H1 (cell line): ENCODE measurements at regions not wholly inside any gene's neighbourhood (a gene's known extent, or its start where the extent isn't known, plus 50 kb on each side); places are given as distances from the start of the nearest gene placed in this dataset.

Experiments
- CTCF ChIA-PET: fragments of 300-600 bp; sonication (Branson Sonifier 250); formaldehyde crosslinking; loops from one replicate; lab custom pipeline; 2021; ENCODE audit not compliant: partially characterized antibody; lab: Charles Lee
- POLR2A ChIA-PET: fragments of 300-600 bp; sonication (Branson Sonifier 250); formaldehyde crosslinking; loops from one replicate; lab custom pipeline; 2021; ENCODE audit warnings: inconsistent platforms; ENCODE audit not compliant: partially characterized antibody; lab: Charles Lee
- DNase-seq, 2 experiments: peaks; one replicate each; pipeline versions ENCODE4 v3.0.0 to v3.0.0-alpha.2; 2010 to 2022; ENCODE audit warnings: low spot score in 2 of 2, low read depth in 1 of 2, mixed read lengths in 1 of 2
- FAIRE-seq: peaks from 2 replicates; lab custom pipeline; 2011; peaks lifted over from hg19 to GRCh38; lab: Jason Lieb, UNC
- H2AFZ ChIP-seq: 2 replicates; pipeline ENCODE4 v1.8.1; 2012; ENCODE audit warnings: low read length, inconsistent platforms
- H2AK5ac ChIP-seq: 2 replicates; pipeline ENCODE4 v1.6.1; 2013; ENCODE audit warnings: low read depth, low read length
- H2BK120ac ChIP-seq: replicated peaks from 2 replicates; pipeline ENCODE3; 2013; ENCODE audit warnings: low read depth, low read length, inconsistent platforms
- H2BK12ac ChIP-seq: 2 replicates; pipeline ENCODE4 v1.6.1; 2013; ENCODE audit warnings: low read depth, low read length
- H2BK15ac ChIP-seq: 2 replicates; pipeline ENCODE4 v1.6.1; 2013; ENCODE audit warnings: low read length
- H2BK20ac ChIP-seq: 2 replicates; pipeline ENCODE4 v1.6.1; 2013; ENCODE audit warnings: low read length
- H2BK5ac ChIP-seq: 2 replicates; pipeline ENCODE4 v1.6.1; 2013; ENCODE audit warnings: low read depth, low read length
- H3K14ac ChIP-seq: 2 replicates; pipeline ENCODE4 v1.6.1; 2013; ENCODE audit warnings: inconsistent platforms; ENCODE audit not compliant: insufficient read length
- H3K18ac ChIP-seq: 2 replicates; pipeline ENCODE4 v1.6.1; 2013; ENCODE audit warnings: low read length; ENCODE audit errors: extremely low read depth
- H3K23ac ChIP-seq: 2 replicates; pipeline ENCODE4 v1.6.1; 2013; ENCODE audit warnings: inconsistent platforms; ENCODE audit not compliant: insufficient read length
- H3K23me2 ChIP-seq: 2 replicates; pipeline ENCODE4 v1.6.1; 2013; ENCODE audit warnings: low read depth, low read length
- H3K27ac ChIP-seq: 2 replicates; pipeline ENCODE4 v1.6.1; 2011; ENCODE audit warnings: low read depth, low read length, inconsistent platforms
- H3K27me3 ChIP-seq, 4 experiments: replicated peaks in 1 of 4; 1 replicate in 1 of 4; 2 replicates in 3 of 4; pipeline versions ENCODE4 v1.6.1 to v1.8.1; 2011 to 2013; ENCODE audit warnings: low read length in 3 of 4, mild to moderate bottlenecking in 3 of 4, inconsistent platforms in 2 of 4, mixed read lengths in 2 of 4, moderate library complexity in 1 of 4; ENCODE audit not compliant: control insufficient read depth in 3 of 4, insufficient read depth in 3 of 4; ENCODE audit errors: extremely low read depth in 1 of 4
- H3K36me3 ChIP-seq, 4 experiments: 2 replicates each; pipeline versions ENCODE4 v1.6.1 to v1.8.1; 2011 to 2013; ENCODE audit warnings: mild to moderate bottlenecking in 4 of 4, low read length in 3 of 4, moderate library complexity in 2 of 4, control low read depth in 1 of 4, inconsistent platforms in 1 of 4; ENCODE audit not compliant: insufficient read depth in 4 of 4, control insufficient read depth in 2 of 4
- H3K4ac ChIP-seq: replicated peaks from 2 replicates; pipeline ENCODE3; 2013; ENCODE audit warnings: low read length, low read depth, mixed read lengths, inconsistent platforms; ENCODE audit not compliant: insufficient read length
- H3K4me1 ChIP-seq, 4 experiments: replicated peaks in 1 of 4; 1 replicate in 1 of 4; 2 replicates in 3 of 4; pipeline versions ENCODE4 v1.6.1 to v1.8.1; 2011 to 2013; ENCODE audit warnings: low read length in 3 of 4, inconsistent platforms in 2 of 4, mixed read lengths in 1 of 4; ENCODE audit not compliant: insufficient read depth in 4 of 4, control insufficient read depth in 3 of 4
- H3K4me2 ChIP-seq, 2 experiments: 2 replicates each; pipeline versions ENCODE4 v1.6.1 to v1.8.1; 2011 to 2013; ENCODE audit warnings: low read depth in 2 of 2, low read length in 2 of 2, control low read depth in 1 of 2, inconsistent platforms in 1 of 2, mild to moderate bottlenecking in 1 of 2; ENCODE audit not compliant: insufficient read depth in 1 of 2
- H3K4me3 ChIP-seq, 4 experiments: fragments of 200-600, 300-600 bp in 1 of 4; sonication (generic), shearing (Covaris generic), sonication (Bioruptor Twin) in 1 of 4; 2 replicates each; pipeline versions ENCODE4 v1.5.1 to v1.8.1; 2011 to 2016; ENCODE audit warnings: low read length in 4 of 4, low read depth in 3 of 4, control low read depth in 2 of 4, inconsistent platforms in 2 of 4, mild to moderate bottlenecking in 2 of 4, mixed read lengths in 1 of 4, moderate library complexity in 1 of 4; ENCODE audit not compliant: insufficient read depth in 2 of 4; ENCODE audit errors: extremely low read depth in 1 of 4
- H3K56ac ChIP-seq: replicated peaks from 2 replicates; pipeline ENCODE3; 2013; ENCODE audit warnings: low read depth, mild to moderate bottlenecking, mixed read lengths, low read length, inconsistent platforms; ENCODE audit not compliant: insufficient read length
- H3K79me1 ChIP-seq: 2 replicates; pipeline ENCODE4 v1.6.1; 2013; ENCODE audit warnings: low read depth, low read length, control low read depth
- H3K79me2 ChIP-seq, 2 experiments: 2 replicates each; pipeline versions ENCODE4 v1.6.1 to v1.8.1; 2012 to 2013; ENCODE audit warnings: low read length in 2 of 2, mild to moderate bottlenecking in 2 of 2, inconsistent platforms in 1 of 2; ENCODE audit not compliant: insufficient read depth in 2 of 2, control insufficient read depth in 1 of 2
- H3K9ac ChIP-seq, 4 experiments: replicated peaks in 1 of 4; 1 replicate in 1 of 4; 2 replicates in 3 of 4; pipeline versions ENCODE4 v1.6.1 to v1.8.1; 2011 to 2013; ENCODE audit warnings: low read depth in 3 of 4, low read length in 3 of 4, control low read depth in 2 of 4, mild to moderate bottlenecking in 2 of 4, moderate library complexity in 2 of 4, inconsistent platforms in 1 of 4; ENCODE audit errors: extremely low read depth in 1 of 4
- H3K9me3 ChIP-seq, 2 experiments: 2 replicates each; pipeline versions ENCODE4 v1.6.1 to v1.8.1; 2012 to 2013; ENCODE audit warnings: mild to moderate bottlenecking in 2 of 2, moderate library complexity in 2 of 2, control low read depth in 1 of 2, inconsistent platforms in 1 of 2, low read depth in 1 of 2, low read length in 1 of 2, mixed read lengths in 1 of 2; ENCODE audit not compliant: insufficient read depth in 2 of 2
- H4K20me1 ChIP-seq, 2 experiments: replicated peaks in 1 of 2; 2 replicates each; pipeline versions ENCODE3 to v1.8.1; 2011 to 2013; ENCODE audit warnings: inconsistent platforms in 2 of 2, low read length in 2 of 2, mild to moderate bottlenecking in 1 of 2; ENCODE audit not compliant: insufficient read depth in 2 of 2, control insufficient read depth in 1 of 2
- H4K5ac ChIP-seq: 2 replicates; pipeline ENCODE4 v1.6.1; 2013; ENCODE audit warnings: low read length, low read depth, mixed read lengths, inconsistent platforms; ENCODE audit not compliant: insufficient read length
- H4K8ac ChIP-seq: 2 replicates; pipeline ENCODE4 v1.8.0; 2013; ENCODE audit warnings: mild to moderate bottlenecking, moderate library complexity, low read length, inconsistent platforms; ENCODE audit not compliant: insufficient read depth; ENCODE audit errors: extremely low read depth
- H4K91ac ChIP-seq: replicated peaks from 2 replicates; pipeline ENCODE3; 2013; ENCODE audit warnings: low read length, mixed read lengths, inconsistent platforms; ENCODE audit not compliant: insufficient read length
- BRCA1 ChIP-seq: IDR thresholded peaks from 2 replicates; pipeline ENCODE4 v1.6.1; 2012; ENCODE audit warnings: low read depth, low read length, improper control_type of control experiment
- KDM1A ChIP-seq: fragments of 200-600, 300-600 bp; sonication (generic); IDR thresholded peaks from 2 replicates; pipeline ENCODE4 v1.7.1; 2016; ENCODE audit warnings: mild to moderate bottlenecking, low read length, borderline replicate concordance
- WGBS, 2 experiments: shearing (Covaris generic) in 1 of 2; methylation state at CpG; one replicate each; pipeline versions ENCODE4 v1.1.6 to v1.1.7; 2013 to 2015; ENCODE audit warnings: low lambda C conversion rate in 2 of 2, mixed read lengths in 2 of 2, inconsistent platforms in 1 of 2, low coverage in 1 of 2, missing lambda C conversion rate in 1 of 2; ENCODE audit not compliant: insufficient replicate concordance in 2 of 2, insufficient coverage in 1 of 2, insufficient read length in 1 of 2; ENCODE audit errors: extremely low coverage in 1 of 2, missing lambda C conversion rate in 1 of 2; 5-methylcytosine and 5-hydroxymethylcytosine counted together
- TF ChIP-seq, protein P1 (sequence below): IDR thresholded peaks from 2 replicates; pipeline ENCODE4 v1.6.1; 2012; ENCODE audit warnings: inconsistent platforms
- TF ChIP-seq, protein P2 (sequence below): IDR thresholded peaks from 2 replicates; pipeline ENCODE4 v1.6.1; 2012; ENCODE audit warnings: inconsistent platforms

DNA sequence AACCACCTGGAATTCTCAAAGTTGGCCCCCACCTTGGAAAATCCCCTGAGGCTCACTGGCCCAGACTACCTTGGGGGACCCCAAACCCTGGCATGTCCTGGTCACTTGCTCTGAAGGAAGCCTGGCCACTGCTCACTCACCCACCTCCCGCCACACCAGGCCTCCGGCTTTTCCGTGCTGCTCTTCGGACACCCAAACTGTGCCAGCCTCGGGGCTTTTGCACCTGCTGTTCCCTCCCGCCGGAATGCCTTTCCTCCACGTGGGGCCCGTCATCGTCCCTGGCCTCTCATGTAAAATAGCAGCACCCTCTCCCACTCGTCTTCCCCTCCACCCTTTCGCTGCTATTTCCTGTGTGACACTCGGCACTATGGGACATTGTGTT is 87.2 kb upstream of the NCOR2 start:
- no peak for DNase-seq
- Histone ChIP-seq H2AK5ac (no peak overlapping the region; the same call in 1 of the 2 replicates), H3K4me3 (no peak overlapping the region), H2AFZ (no peak overlapping the region), H3K36me3 (no peaks in the 10 kb centered on the region), H3K79me2 (no peaks in the 10 kb centered on the region), H4K20me1 (no peaks in the 10 kb centered on the region), H3K9me3 (0 out of 4 replicates have a peak, but pooled peaks cover 0 to 3% of the 10 kb centered on the region in 2 experiments), H3K4me1 (peaks cover 5 to 18% (median 8%) of the 10 kb centered on the region in 4 experiments)
- FAIRE-seq: no peak
- TF ChIP-seq, protein P1, sequence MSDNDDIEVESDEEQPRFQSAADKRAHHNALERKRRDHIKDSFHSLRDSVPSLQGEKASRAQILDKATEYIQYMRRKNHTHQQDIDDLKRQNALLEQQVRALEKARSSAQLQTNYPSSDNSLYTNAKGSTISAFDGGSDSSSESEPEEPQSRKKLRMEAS: 0 out of 2 replicates have a peak, but pooled peaks have one; percentile 13
- TF ChIP-seq, protein P2, sequence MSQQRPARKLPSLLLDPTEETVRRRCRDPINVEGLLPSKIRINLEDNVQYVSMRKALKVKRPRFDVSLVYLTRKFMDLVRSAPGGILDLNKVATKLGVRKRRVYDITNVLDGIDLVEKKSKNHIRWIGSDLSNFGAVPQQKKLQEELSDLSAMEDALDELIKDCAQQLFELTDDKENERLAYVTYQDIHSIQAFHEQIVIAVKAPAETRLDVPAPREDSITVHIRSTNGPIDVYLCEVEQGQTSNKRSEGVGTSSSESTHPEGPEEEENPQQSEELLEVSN: peak; percentile 53; the same call in 1 of the 2 replicates
- peak; percentile 36; the same call in 1 of the 2 replicates for TF ChIP-seq KDM1A
- no peak for TF ChIP-seq BRCA1
- TF ChIP-seq, all 59 proteins: peak for 3
- no peak overlapping the region for H3K4me2 ChIP-seq
- no peak overlapping the region for H3K56ac ChIP-seq
- no peak overlapping the region for H3K14ac ChIP-seq
- 86% methylated on average over 13 of the region's 13 CpGs; no CpG with 5 or more reads in 1 of the 2 experiments for WGBS, 2 experiments
- H4K5ac ChIP-seq: no peak overlapping the region
- H2BK20ac ChIP-seq: peak overlapping the region; percentile 29; the same call in 1 of the 2 replicates
- H3K23me2 ChIP-seq: no peaks in the 10 kb centered on the region
- H2BK12ac ChIP-seq: peak overlapping the region; percentile 62; the same call in 1 of the 2 replicates
- H3K9ac ChIP-seq: no peak overlapping the region
- H3K4ac ChIP-seq: no peak overlapping the region
- peak overlapping the region; percentile 4; the same call in 1 of the 2 replicates for H2BK15ac ChIP-seq
- no peak overlapping the region for H2BK120ac ChIP-seq
- H3K27me3 ChIP-seq: no peaks in the 10 kb centered on the region
- H2BK5ac ChIP-seq: no peak overlapping the region; the same call in 1 of the 2 replicates
- no peak overlapping the region for H3K23ac ChIP-seq
- H4K91ac ChIP-seq: peak overlapping the region; percentile 20
- no peak overlapping the region for H3K18ac ChIP-seq
- H3K27ac ChIP-seq: no peak overlapping the region
- H4K8ac ChIP-seq: no peak overlapping the region; the same call in 1 of the 2 replicates
- POLR2A ChIA-PET: interaction anchor here (0.9 to 1.7 kb wide), 4 partner anchors 32 to 85 kb away, joined by 3 to 5 read pairs (median 3); no protein-coding TSS in a partner anchor
- CTCF ChIA-PET: interaction anchor here (1.2 to 1.3 kb wide), 2 partner anchors 32 to 86 kb away, joined by 3 read pairs; no protein-coding TSS in a partner anchor
- H3K79me1 ChIP-seq: no peaks in the 10 kb centered on the region
